Inflammatory macrophage treated with lipopolysaccharide for 4 hours (primary cell): ENCODE measurements at regions not wholly inside any gene's neighbourhood (a gene's known extent, or its start where the extent isn't known, plus 50 kb on each side); places are given as distances from the start of the nearest gene placed in this dataset.

Experiments
- DNase-seq: peaks from one replicate; pipeline ENCODE4 v3.0.0-alpha.2; 2020

GRCh38 chr2:174667250-174667860, 69.8 kb upstream of the WIPF1 start:
- DNase-seq: peak; percentile 34

DNA sequence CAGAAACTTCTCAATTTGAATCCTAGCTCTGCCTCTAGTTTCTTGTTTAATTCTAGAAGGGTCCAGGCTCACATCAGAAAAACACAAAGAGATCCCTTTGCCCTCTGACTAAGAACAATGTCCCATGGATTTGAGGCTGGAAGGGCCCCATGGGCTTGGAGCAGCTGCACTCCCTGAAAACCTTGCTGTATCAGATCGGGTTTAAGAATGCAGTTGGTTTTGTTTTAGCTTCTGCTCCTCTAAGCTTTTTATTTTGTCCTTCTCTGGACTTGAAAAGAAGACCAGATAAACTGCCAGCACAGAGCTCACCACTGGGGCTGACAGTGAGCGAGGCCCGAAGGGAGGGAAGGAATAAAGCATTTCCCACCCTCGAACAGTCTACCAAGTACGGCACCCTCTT, 69.2 kb upstream of the WIPF1 start:
- DNase-seq: no peak

DNA sequence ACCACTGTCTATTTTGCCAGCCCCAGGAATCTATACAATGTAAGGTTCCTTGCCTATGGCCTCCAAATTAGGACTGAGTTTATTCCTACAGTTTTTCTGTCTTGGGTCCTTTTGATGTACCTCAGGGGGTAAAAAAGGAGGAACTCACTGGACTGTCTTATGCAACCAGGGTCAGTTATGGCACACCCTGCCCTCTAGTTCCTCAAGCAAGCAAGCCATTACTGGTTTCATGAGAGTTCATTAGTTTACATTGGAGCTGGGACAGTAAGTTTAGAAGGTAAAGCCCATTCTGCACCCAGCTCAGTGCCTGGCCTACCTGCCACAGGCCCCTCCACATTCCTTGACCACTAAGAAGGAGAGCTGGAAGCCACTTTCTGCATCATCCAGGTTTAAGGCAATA, 68.7 kb upstream of the WIPF1 start:
- DNase-seq: peak; percentile 85

GRCh38 chr2:174664084-174664759, 66.6 kb upstream of the WIPF1 start:
- peak; percentile 49 for DNase-seq

DNA sequence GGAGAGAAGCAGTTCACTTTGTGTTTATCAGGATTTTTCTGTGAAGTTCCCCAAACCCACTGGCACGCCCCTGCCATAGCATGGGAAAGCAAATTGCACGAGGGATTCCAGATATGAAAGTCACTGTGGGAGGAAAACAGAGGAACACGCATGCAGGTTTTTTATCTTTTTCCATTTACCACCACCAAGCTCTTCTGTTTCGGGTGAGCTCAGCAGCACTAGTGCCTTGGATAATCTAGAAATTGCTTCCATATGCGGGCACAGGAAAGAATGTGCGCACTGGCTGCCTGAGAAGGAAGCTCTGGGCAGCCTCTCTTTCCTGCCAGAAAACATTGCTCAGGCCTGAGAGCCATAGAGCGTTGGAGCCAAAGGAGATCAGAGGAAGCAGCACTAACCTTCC, 65.9 kb upstream of the WIPF1 start:
- DNase-seq: peak; percentile 57

DNA sequence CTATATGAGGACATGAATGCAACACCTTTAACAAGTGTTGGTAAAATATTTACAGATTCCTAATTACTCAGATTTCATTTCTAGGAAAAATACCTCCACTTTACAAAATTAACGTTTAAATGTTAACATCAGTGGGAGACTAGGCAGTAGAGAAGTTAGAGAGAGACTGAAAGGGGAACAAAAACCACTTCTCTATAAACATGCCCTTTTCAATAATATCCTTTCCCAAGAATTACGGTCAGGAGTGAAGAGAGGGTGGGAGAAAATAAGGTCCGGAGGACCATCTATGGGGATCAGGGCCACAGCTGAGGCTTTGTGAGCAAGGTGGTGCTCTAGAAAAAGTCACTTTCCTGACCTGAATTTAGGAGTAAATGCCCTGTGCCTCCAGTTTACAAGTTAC, 65.3 kb upstream of the WIPF1 start:
- peak; percentile 60 for DNase-seq

DNA sequence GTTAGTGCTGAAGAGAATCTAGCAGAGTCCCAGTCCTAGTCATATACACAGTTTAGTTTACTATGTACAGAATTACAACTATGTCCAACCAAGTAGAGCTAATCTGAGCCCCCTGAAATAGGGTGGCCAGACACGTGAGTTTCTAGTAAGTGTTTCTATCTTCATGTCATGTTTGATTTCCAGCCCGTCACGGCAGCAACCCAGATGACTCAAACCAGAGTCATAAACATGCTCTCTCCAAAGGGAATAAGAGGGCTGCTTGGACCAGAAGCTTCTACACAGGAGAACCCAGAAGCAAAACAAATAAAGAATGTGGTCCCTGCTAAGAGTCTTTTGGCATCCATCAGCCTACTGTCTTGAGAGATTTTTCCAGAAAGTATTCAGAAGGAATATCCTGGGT, 64.9 kb upstream of the WIPF1 start:
- no peak for DNase-seq

DNA sequence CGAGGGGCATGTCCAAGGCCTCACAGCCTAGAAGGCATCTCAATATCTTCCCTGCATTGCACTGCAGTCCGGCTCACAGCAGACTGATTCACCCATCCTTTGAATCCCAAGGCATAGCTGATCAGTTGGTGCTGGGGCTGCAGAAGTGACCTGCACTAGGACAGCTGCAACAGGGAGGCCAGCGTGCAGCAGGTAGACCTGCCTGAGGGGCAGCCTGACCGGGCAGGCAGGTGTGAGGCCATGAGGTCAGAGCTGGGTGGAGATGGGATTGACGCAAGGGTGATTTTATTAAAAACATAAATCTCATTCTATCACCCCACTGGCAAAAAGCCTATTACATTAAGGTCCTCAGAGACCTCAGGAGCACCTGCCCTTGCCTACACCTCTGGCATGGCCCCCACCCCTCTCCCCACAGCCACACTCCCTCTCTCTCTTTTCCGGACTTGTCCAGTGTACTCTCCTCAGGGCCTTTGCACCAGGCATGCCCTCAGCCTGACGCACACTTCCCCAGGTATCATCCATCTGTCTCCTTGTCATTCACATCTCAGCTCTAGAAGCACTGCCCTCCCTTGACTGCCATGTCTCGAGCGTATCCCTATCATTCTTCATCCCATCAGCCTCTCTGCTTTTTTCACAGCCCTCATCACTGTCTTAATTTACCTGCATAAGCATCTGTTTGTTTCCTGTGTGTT, 63.5 kb upstream of the WIPF1 start:
- DNase-seq: no peak

DNA sequence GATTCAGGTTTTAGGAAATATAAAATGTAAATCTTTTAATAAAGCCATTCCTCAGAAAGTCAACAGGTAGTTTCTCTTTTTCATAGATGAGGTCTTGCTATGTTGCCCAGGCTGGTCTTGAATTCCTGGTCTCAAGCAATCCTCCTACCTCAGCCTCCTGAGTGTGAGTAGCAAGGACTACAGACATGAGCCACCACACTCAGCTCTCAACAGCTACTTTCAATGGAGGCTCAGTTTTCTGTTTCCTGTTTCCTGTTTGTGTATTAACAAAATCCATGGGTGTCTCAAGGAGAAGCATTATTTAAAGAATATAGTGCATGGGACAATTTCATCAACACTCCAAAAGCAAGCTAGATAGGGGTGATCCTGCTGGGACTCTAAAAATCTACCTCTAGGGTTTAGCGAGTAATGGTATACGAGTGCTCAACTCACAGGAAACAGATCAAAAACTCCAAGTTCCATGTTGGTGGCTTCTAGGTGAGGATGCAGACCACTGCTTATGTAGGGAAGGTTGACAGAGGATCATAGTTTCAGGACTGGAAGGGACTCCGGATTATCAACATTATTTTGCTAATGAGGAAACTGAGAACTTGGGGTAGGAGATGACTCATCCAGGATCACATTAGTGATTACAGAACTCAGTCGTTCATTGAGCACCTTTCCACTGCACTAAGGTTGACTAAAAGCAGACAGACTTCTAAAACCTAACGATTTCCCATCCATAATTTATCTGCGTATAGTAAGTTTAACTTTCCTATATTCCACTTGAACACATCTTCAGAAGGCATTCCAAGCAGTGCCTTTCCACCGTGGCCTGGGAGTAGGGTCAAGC, 61.7 kb upstream of the WIPF1 start:
- DNase-seq: no peak

DNA sequence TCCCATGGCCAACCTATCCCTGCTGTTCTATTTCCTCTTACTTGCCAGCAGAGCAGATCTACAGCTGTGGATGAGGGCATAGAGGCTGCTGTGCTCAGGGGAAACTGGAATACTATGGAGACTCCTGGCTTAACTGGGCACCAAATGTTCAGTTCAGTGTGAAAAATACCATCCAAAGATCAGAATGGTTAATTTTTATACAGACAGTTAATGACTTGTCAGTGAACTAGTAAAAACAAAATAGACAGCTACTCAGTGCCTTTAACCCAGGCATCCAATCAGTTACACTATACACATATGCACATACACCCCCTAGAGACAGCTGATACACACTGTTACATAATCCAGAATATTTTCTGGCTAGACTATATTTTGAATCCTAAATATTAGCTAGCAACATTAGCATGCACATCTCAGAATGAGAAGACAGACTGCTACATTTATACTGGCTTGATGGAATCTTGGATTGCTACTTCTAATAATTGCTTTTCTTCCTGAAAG, 59.1 kb upstream of the WIPF1 start:
- DNase-seq: no peak

DNA sequence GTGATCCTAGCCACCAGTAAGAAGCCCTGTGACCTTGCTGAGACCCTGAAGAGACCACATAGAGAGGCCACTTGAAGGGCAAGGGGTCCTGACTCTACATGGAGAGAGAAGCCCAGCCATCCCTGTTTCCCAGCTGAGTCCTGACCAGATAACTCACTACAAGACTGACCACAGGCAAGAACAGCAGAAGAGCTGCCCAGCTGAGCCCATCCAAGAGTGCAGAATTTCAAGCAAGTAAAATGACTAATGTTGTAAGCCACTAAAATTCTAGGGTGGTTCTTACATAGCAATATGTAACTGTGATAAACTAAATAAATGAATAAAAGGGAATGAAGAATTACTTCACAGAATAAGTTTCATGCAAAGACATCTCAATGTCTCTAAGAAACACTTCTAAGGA, 58.4 kb upstream of the WIPF1 start:
- DNase-seq: no peak

DNA sequence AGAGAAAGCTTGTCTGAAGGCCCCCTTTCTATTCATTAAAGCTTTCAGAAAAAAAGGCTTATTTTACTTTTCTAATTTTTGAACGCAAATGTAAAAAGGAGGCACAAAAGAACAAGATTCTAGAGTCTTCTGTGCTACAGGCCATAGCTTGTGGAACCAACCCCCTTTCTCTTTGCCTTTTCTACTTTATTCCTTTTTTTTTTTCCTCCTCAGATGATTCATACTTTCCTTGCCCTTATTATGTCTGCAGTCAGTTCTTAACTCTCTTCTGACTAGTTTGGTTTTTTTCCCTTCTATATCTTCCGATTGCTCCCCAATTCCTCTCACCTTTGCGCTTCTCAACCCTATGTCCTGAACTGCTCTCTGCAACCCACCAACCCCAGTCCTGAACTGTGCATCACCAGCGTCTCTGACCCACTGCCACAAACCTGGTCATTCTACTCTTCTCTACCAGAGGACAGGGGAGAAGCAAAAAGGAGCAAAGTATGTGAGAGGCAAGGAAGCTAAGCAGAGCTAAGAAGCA, 56.9 kb upstream of the WIPF1 start:
- no peak for DNase-seq

DNA sequence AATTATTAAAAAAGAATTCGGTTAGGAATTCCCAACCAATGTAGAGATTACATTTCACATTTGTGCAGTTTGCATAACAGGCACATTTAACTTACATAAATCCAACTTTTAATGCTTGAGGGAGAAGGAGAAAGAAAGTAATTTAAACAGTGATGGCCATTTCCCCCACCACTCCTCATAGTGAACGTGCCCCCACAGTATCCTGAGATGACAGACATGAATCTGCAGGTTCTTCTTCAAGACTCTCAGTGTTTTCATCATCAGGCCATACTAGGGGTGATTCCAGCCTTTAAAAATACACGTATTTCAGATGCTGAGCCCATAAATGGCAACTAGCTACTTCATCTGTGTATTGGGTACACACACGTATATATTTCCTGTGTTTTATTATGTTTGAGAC, 51.3 kb upstream of the WIPF1 start:
- no peak for DNase-seq
